ENCODE measurements at regions not wholly inside any gene's neighbourhood (a gene's known extent, or its start where the extent isn't known, plus 50 kb on each side); places are given as distances from the start of the nearest gene placed in this dataset.

- no peak for DNase-seq (ENCODE audit: low read depth, low spot score)
- Histone ChIP-seq H3K4me1 (ENCODE audit: insufficient read depth, insufficient read length) (peaks cover 26% of the 10 kb centered on the region), H3K27me3 (ENCODE audit: insufficient read depth, insufficient read length) (no peaks in the 10 kb centered on the region), H3K9ac (ENCODE audit: insufficient read length, low read depth) (no peak overlapping the region), H3K9me3 (ENCODE audit: insufficient read depth, low read length) (no peaks in the 10 kb centered on the region), H3K36me3 (ENCODE audit: insufficient read depth, insufficient read length, low read length) (no peaks in the 10 kb centered on the region), H3K4me3 (ENCODE audit: insufficient read length, low read depth) (no peak overlapping the region)
- TF ChIP-seq SUZ12 (IDR thresholded peaks at IDR 0.05; ENCODE audit: extremely low read depth, insufficient read depth, insufficient read length) (no peak), YY1 (IDR thresholded peaks at IDR 0.05; ENCODE audit: insufficient read depth, insufficient read length) (no peak), ZNF274 (IDR thresholded peaks at IDR 0.05; ENCODE audit: low read depth, low read length) (no peak)
Measured at GRCh38 chr12:4118601-4119156, 154.9 kb upstream of the CCND2 start.

DNA sequence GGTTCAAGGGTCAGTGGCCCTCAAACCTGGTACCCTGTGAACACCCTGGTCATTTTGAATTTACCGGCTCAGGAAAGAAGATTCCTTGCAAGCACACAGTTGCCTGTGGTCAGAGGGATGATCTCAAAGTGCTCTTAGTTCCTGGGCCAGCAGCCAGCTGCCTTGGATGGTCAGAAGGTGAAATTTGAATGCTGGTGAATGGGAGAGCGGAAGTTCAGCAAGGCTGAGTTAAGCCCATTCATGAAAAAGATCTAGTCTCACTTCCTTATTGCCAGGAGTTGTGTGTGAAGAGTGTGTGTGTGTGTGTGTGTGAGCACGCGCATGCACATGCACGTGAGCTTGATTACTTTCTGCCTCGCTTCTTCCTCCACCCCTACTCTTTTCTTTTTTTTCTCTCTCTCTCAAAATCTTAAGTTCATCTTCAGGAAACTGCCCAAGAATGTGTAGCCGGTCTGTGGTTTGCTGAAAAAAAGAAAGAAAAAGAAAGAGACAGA is 155.5 kb upstream of the CCND2 start:
- Histone ChIP-seq H3K36me3 (ENCODE audit: insufficient read depth, insufficient read length, low read length) (no peaks in the 10 kb centered on the region), H3K9me3 (ENCODE audit: insufficient read depth, low read length) (no peaks in the 10 kb centered on the region), H3K27me3 (ENCODE audit: insufficient read depth, insufficient read length) (no peaks in the 10 kb centered on the region), H3K4me1 (ENCODE audit: insufficient read depth, insufficient read length) (peaks cover 23% of the 10 kb centered on the region), H3K4me3 (ENCODE audit: insufficient read length, low read depth) (no peak overlapping the region), H3K9ac (ENCODE audit: insufficient read length, low read depth) (no peak overlapping the region)
- TF ChIP-seq SUZ12 (IDR thresholded peaks at IDR 0.05; ENCODE audit: extremely low read depth, insufficient read depth, insufficient read length) = no peak
- TF ChIP-seq YY1 (IDR thresholded peaks at IDR 0.05; ENCODE audit: insufficient read depth, insufficient read length) = no peak
- TF ChIP-seq ZNF274 (IDR thresholded peaks at IDR 0.05; ENCODE audit: low read depth, low read length) = no peak
- DNase-seq (ENCODE audit: low read depth, low spot score) = no peak

- no peak for DNase-seq (ENCODE audit: low read depth, low spot score)
- TF ChIP-seq SUZ12 (IDR thresholded peaks at IDR 0.05; ENCODE audit: extremely low read depth, insufficient read depth, insufficient read length) = no peak
- no peak for TF ChIP-seq YY1 (IDR thresholded peaks at IDR 0.05; ENCODE audit: insufficient read depth, insufficient read length)
- no peak for TF ChIP-seq ZNF274 (IDR thresholded peaks at IDR 0.05; ENCODE audit: low read depth, low read length)
- Histone ChIP-seq H3K27me3 (ENCODE audit: insufficient read depth, insufficient read length) (no peaks in the 10 kb centered on the region), H3K9me3 (ENCODE audit: insufficient read depth, low read length) (no peaks in the 10 kb centered on the region), H3K4me3 (ENCODE audit: insufficient read length, low read depth) (no peak overlapping the region), H3K4me1 (ENCODE audit: insufficient read depth, insufficient read length) (peaks cover 23% of the 10 kb centered on the region), H3K36me3 (ENCODE audit: insufficient read depth, insufficient read length, low read length) (no peaks in the 10 kb centered on the region), H3K9ac (ENCODE audit: insufficient read length, low read depth) (no peak overlapping the region)
Measured at GRCh38 chr12:4117386-4118016, 156.1 kb upstream of the CCND2 start.

DNA sequence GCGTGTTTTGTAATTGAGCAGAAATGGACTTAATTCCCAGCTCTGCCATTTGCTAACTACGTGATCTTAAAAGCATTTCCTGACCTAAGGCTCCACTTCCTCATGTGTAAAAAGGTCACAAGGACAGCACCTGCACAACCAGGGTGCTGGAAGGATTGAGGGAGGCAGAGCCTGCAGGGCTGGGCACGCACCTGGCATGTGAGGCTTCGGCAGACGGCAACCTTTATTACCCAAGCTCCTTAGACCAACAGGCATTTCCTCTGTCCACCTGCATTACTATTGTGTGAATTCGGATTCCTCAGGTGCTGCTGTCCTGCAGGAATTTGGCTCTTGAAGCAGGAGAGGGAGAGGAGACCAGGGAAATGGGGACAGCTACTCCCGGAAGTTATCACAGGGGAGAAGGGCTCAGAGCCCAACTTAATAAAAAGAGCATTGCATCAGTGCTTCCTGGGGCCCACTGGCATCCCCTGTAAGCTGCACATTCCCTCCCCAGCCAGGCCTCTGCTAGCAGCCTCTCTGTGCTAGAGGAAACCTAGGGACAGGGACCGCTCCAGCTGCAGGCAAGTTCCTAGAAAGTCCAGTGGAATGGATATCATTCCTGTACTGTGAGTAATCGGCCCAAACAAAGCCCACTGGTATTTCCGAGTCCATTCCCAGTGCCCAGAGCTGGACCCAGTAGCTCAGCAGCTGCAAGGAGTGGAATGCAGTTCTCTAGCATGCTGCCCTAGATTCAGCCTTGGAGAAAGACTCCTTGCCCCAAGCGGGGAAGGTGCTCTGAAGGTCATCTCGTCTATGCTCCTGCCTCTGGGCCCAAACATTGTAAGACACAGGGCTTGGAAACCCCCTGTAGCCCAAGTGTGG is 157.1 kb upstream of the CCND2 start:
- no peaks in the 10 kb centered on the region for H3K27me3 ChIP-seq (ENCODE audit: insufficient read depth, insufficient read length)
- H3K36me3 ChIP-seq (ENCODE audit: insufficient read depth, insufficient read length, low read length) = no peaks in the 10 kb centered on the region
- H3K4me3 ChIP-seq (ENCODE audit: insufficient read length, low read depth) = no peak overlapping the region
- no peak overlapping the region for H3K9ac ChIP-seq (ENCODE audit: insufficient read length, low read depth)
- no peak for TF ChIP-seq ZNF274 (IDR thresholded peaks at IDR 0.05; ENCODE audit: low read depth, low read length)
- TF ChIP-seq SUZ12 (IDR thresholded peaks at IDR 0.05; ENCODE audit: extremely low read depth, insufficient read depth, insufficient read length) = no peak
- TF ChIP-seq YY1 (IDR thresholded peaks at IDR 0.05; ENCODE audit: insufficient read depth, insufficient read length) = no peak
- H3K4me1 ChIP-seq (ENCODE audit: insufficient read depth, insufficient read length) = peaks cover 23% of the 10 kb centered on the region
- no peaks in the 10 kb centered on the region for H3K9me3 ChIP-seq (ENCODE audit: insufficient read depth, low read length)
- DNase-seq (ENCODE audit: low read depth, low spot score) = no peak

DNA sequence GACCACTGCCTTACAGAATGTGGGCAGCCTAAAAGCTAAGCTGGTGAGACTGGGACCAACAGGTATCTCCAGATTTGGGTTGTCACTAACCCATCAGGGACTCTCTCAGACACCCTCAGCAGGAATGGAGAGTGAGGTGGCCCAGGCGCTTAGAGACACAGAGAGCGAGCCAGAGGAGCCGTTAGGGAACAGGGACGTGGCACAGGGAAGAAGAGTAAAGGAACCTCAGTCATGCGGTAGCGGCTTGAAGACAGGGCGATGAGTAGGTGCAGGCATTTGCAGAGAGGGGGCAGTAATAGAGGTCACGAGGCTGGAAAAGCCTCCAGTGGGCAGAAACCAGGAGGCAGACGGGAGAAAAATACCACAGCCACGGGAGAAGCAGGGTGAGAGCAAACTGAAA is 158.0 kb upstream of the CCND2 start:
- TF ChIP-seq ZNF274 (IDR thresholded peaks at IDR 0.05; ENCODE audit: low read depth, low read length) (no peak), YY1 (IDR thresholded peaks at IDR 0.05; ENCODE audit: insufficient read depth, insufficient read length) (no peak), SUZ12 (IDR thresholded peaks at IDR 0.05; ENCODE audit: extremely low read depth, insufficient read depth, insufficient read length) (no peak)
- H3K4me3 ChIP-seq (ENCODE audit: insufficient read length, low read depth) = no peak overlapping the region
- no peaks in the 10 kb centered on the region for H3K36me3 ChIP-seq (ENCODE audit: insufficient read depth, insufficient read length, low read length)
- H3K9ac ChIP-seq (ENCODE audit: insufficient read length, low read depth) = no peak overlapping the region
- peaks cover 23% of the 10 kb centered on the region for H3K4me1 ChIP-seq (ENCODE audit: insufficient read depth, insufficient read length)
- no peaks in the 10 kb centered on the region for H3K27me3 ChIP-seq (ENCODE audit: insufficient read depth, insufficient read length)
- H3K9me3 ChIP-seq (ENCODE audit: insufficient read depth, low read length) = no peaks in the 10 kb centered on the region
- DNase-seq (ENCODE audit: low read depth, low spot score) = no peak

DNA sequence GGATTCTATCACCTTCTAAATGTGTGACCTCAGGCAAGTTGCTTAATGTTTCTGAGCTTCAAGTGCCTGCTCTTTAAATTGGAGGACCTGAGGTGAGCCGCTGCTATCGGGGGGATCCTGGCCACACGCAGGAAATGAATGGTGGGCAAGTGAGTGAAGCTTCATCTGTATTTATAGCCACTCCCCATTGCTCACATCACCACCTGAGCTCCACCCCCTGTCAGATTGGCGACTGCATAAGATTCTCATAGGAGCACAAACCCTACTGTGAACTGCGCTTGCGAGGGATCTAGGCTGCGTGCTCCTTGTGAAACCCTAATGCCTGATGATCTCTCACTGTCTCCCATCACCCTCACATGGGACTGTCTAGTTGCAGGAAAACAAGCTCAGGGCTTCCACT is 158.6 kb upstream of the CCND2 start:
- no peaks in the 10 kb centered on the region for H3K9me3 ChIP-seq (ENCODE audit: insufficient read depth, low read length)
- no peak overlapping the region for H3K9ac ChIP-seq (ENCODE audit: insufficient read length, low read depth)
- H3K27me3 ChIP-seq (ENCODE audit: insufficient read depth, insufficient read length) = no peaks in the 10 kb centered on the region
- H3K36me3 ChIP-seq (ENCODE audit: insufficient read depth, insufficient read length, low read length) = no peaks in the 10 kb centered on the region
- DNase-seq (ENCODE audit: low read depth, low spot score) = no peak
- no peak for TF ChIP-seq SUZ12 (IDR thresholded peaks at IDR 0.05; ENCODE audit: extremely low read depth, insufficient read depth, insufficient read length)
- TF ChIP-seq YY1 (IDR thresholded peaks at IDR 0.05; ENCODE audit: insufficient read depth, insufficient read length) = no peak
- no peak for TF ChIP-seq ZNF274 (IDR thresholded peaks at IDR 0.05; ENCODE audit: low read depth, low read length)
- peaks cover 23% of the 10 kb centered on the region for H3K4me1 ChIP-seq (ENCODE audit: insufficient read depth, insufficient read length)
- H3K4me3 ChIP-seq (ENCODE audit: insufficient read length, low read depth) = no peak overlapping the region
